ENCODE measurements at regions not wholly inside any gene's neighbourhood (a gene's known extent, or its start where the extent isn't known, plus 50 kb on each side); places are given as distances from the start of the nearest gene placed in this dataset.
A peak's percentile ranks its signal among the peaks of the same experiment; 100 is the strongest.

DNA sequence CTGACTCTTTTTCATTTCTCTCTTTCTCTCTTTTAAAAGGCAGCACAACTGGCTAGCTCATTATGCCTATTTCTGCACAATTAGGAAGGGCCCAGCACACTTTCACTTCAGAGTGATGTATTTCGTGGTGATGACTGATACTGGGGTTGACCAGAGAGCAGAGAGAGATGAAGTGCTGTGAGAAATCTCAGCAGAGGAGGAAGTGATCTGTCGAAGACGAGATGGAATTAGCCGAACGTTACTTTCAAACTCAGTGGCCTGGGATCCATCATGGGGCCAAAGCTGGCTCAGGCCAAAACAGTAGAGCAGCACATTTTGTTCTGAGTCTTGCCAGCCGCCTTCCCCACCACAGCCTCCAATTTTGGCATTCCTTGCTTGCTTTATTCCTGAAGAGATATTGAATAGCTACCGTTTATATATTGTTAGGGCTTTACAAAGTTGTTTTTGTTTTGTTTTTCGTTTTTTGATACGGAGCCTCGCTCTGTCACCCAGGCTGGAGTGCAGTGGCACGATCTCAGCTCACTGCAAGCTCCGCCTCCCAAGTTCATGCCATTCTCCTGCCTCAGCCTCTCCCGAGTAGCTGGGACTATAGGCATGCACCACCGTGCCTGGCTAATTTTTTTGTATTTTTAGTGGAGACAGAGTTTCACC is 213.2 kb upstream of the ECI2 start:
- TF ChIP-seq, protein P1, sequence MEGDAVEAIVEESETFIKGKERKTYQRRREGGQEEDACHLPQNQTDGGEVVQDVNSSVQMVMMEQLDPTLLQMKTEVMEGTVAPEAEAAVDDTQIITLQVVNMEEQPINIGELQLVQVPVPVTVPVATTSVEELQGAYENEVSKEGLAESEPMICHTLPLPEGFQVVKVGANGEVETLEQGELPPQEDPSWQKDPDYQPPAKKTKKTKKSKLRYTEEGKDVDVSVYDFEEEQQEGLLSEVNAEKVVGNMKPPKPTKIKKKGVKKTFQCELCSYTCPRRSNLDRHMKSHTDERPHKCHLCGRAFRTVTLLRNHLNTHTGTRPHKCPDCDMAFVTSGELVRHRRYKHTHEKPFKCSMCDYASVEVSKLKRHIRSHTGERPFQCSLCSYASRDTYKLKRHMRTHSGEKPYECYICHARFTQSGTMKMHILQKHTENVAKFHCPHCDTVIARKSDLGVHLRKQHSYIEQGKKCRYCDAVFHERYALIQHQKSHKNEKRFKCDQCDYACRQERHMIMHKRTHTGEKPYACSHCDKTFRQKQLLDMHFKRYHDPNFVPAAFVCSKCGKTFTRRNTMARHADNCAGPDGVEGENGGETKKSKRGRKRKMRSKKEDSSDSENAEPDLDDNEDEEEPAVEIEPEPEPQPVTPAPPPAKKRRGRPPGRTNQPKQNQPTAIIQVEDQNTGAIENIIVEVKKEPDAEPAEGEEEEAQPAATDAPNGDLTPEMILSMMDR (IDR thresholded peaks at IDR 0.05 in 8 of 11, conservative IDR thresholded peaks at IDR 0.05 in 3 of 11) = no peak
- TF ChIP-seq POLR2A (IDR thresholded peaks at IDR 0.05) = no peak
- peak in 1 of 3 donors; percentile 47 for TF ChIP-seq POLR2AphosphoS5 (IDR thresholded peaks at IDR 0.05)

Data from spleen (tissue), 7 donors.